A549 (cell line): ENCODE measurements at regions not wholly inside any gene's neighbourhood (a gene's known extent, or its start where the extent isn't known, plus 50 kb on each side); places are given as distances from the start of the nearest gene placed in this dataset.

Experiments used
- ATAC-seq, 2 experiments: fragments of 200-7000 bp in 1 of 2; fragments of >200 bp in 1 of 2; cut with Nextera tagmentation in 1 of 2; cut with Tn5 transposase in 1 of 2; 3 replicates each; pipeline versions ENCODE4 v1.8.0 to v1.9.1; 2018 to 2020; ENCODE audit warnings: mild to moderate bottlenecking in 1 of 2, moderate library complexity in 1 of 2
- CTCF ChIA-PET: fragments of 300-600 bp; sonication (Branson Sonifier 250); formaldehyde crosslinking; extraction: SDS; loops from one replicate; lab custom pipeline; 2021; ENCODE audit warnings: antibody characterized with exemption, inconsistent platforms; lab: Yijun Ruan, JAX
- POLR2A ChIA-PET: fragments of 350-600 bp; formaldehyde crosslinking; extraction: SDS; loops from one replicate; lab custom pipeline; 2021; ENCODE audit warnings: antibody characterized with exemption, inconsistent platforms; lab: Yijun Ruan, JAX
- DNase-seq, 2 experiments: peaks; one replicate each; pipeline versions ENCODE4 v3.0.0 to v3.0.0-alpha.2; 2011 to 2016; ENCODE audit warnings: low read depth in 1 of 2, low spot score in 1 of 2
- FAIRE-seq: peaks from 2 replicates; lab custom pipeline; 2011; peaks lifted over from hg19 to GRCh38; lab: Jason Lieb, UNC
- H3K27ac ChIP-seq, 2 experiments: fragments of >200 bp; sonication (Bioruptor Twin); formaldehyde crosslinking; 3 replicates each; pipeline ENCODE4 v1.5.1; 2016 to 2017
- H3K4me1 ChIP-seq: fragments of >200 bp; sonication (Bioruptor Twin); formaldehyde crosslinking; 3 replicates; pipeline ENCODE4 v1.6.1; 2016
- H3K4me2 ChIP-seq: fragments of >200 bp; sonication (Bioruptor Twin); formaldehyde crosslinking; 3 replicates; pipeline ENCODE4 v1.6.1; 2016
- H3K4me3 ChIP-seq: fragments of >200 bp; sonication (Bioruptor Twin); formaldehyde crosslinking; 3 replicates; pipeline ENCODE4 v1.5.1; 2016
- H3K9me3 ChIP-seq: fragments of >200 bp; sonication (Bioruptor Twin); formaldehyde crosslinking; 3 replicates; pipeline ENCODE4 v1.6.1; 2016
- ATOH8 ChIP-seq: fragments of 250-450 bp; sonication (Bioruptor Pico); IDR thresholded peaks from 2 replicates; pipeline ENCODE4 v1.5.0; 2020; ENCODE audit warnings: low read depth, mild to moderate bottlenecking, moderate library complexity
- BHLHE40 ChIP-seq: IDR thresholded peaks from 2 replicates; pipeline ENCODE4 v1.6.1; 2012; ENCODE audit warnings: low read depth, low read length, inconsistent platforms
- CBX2 ChIP-seq: fragments of 200-600 bp; sonication (generic); IDR thresholded peaks from 2 replicates; pipeline ENCODE4 v1.6.1; 2016; ENCODE audit warnings: low read depth, mild to moderate bottlenecking, borderline replicate concordance
- CEBPB ChIP-seq, 2 experiments: fragments of >200 bp in 1 of 2; sonication (Bioruptor Twin) in 1 of 2; formaldehyde crosslinking in 1 of 2; IDR thresholded peaks; 2 replicates each; pipeline ENCODE4 v1.6.1; 2012 to 2016
- CHD2 ChIP-seq: fragments of 150-350 bp; IDR thresholded peaks from 2 replicates; pipeline ENCODE4 v1.6.1; 2014; ENCODE audit warnings: low read length; ENCODE audit not compliant: partially characterized antibody
- CHD4 ChIP-seq: fragments of 200-600 bp; sonication (generic); IDR thresholded peaks from 2 replicates; pipeline ENCODE4 v1.6.1; 2016; ENCODE audit warnings: antibody characterized with exemption, mild to moderate bottlenecking, borderline replicate concordance
- EHF ChIP-seq: fragments of 250-450 bp; sonication (Bioruptor Pico); IDR thresholded peaks from 2 replicates; pipeline ENCODE4 v1.5.0; 2020; ENCODE audit warnings: mild to moderate bottlenecking
- ELK1 ChIP-seq: fragments of 150-350 bp; IDR thresholded peaks from 2 replicates; pipeline ENCODE4 v1.6.1; 2014; ENCODE audit warnings: low read depth, mild to moderate bottlenecking, low read length
- FOXS1 ChIP-seq: fragments of 250-450 bp; sonication (Bioruptor Pico); IDR thresholded peaks from 2 replicates; pipeline ENCODE4 v1.5.0; 2020; ENCODE audit warnings: mild to moderate bottlenecking, moderate library complexity
- GATA3 ChIP-seq: IDR thresholded peaks from 2 replicates; pipeline ENCODE4 v1.6.1; 2012; ENCODE audit warnings: borderline replicate concordance
- HDAC2 ChIP-seq: fragments of 200-600 bp; sonication (generic); IDR thresholded peaks from 2 replicates; pipeline ENCODE4 v1.6.1; 2016
- HOXB13 ChIP-seq: fragments of 250-450 bp; sonication (Bioruptor Pico); IDR thresholded peaks from 2 replicates; pipeline ENCODE4 v1.5.0; 2020; ENCODE audit warnings: low read depth, mild to moderate bottlenecking, moderate library complexity
- JUN ChIP-seq, 2 experiments: fragments of >200 bp; sonication (Bioruptor Twin); formaldehyde crosslinking; IDR thresholded peaks; 2 replicates in 1 of 2; 3 replicates in 1 of 2; pipeline ENCODE4 v1.6.1; 2016 to 2017
- KDM1A ChIP-seq: fragments of 200-600 bp; sonication (generic); IDR thresholded peaks from 2 replicates; pipeline ENCODE4 v1.6.1; 2016; ENCODE audit warnings: low read depth, mild to moderate bottlenecking
- MAFK ChIP-seq: fragments of 450-650 bp; IDR thresholded peaks from 2 replicates; pipeline ENCODE4 v1.6.1; 2014; ENCODE audit not compliant: partially characterized antibody
- MAX ChIP-seq: IDR thresholded peaks from 2 replicates; pipeline ENCODE4 v1.6.1; 2012
- MYC ChIP-seq: IDR thresholded peaks from 2 replicates; pipeline ENCODE4 v1.6.1; 2012; ENCODE audit warnings: mild to moderate bottlenecking, inconsistent platforms, low read length, improper control_type of control experiment, borderline replicate concordance
- NR3C1 ChIP-seq: fragments of >200 bp; sonication (Bioruptor Twin); formaldehyde crosslinking; IDR thresholded peaks from 3 replicates; pipeline ENCODE4 v1.6.1; 2017
- PBX3 ChIP-seq: IDR thresholded peaks from 2 replicates; pipeline ENCODE4 v1.6.1; 2012
- PHF8 ChIP-seq: fragments of 200-600 bp; sonication (generic); IDR thresholded peaks from 2 replicates; pipeline ENCODE4 v1.6.1; 2016; ENCODE audit warnings: low read depth, mild to moderate bottlenecking, antibody characterized with exemption, moderate library complexity, borderline replicate concordance
- RCOR1 ChIP-seq: fragments of 150-350 bp; IDR thresholded peaks from 2 replicates; pipeline ENCODE4 v1.6.1; 2014; ENCODE audit warnings: antibody characterized with exemption, low read length, low read depth
- RNF2 ChIP-seq: fragments of 200-600 bp; sonication (generic); IDR thresholded peaks from 2 replicates; pipeline ENCODE4 v1.6.1; 2016; ENCODE audit warnings: low read depth, mild to moderate bottlenecking, antibody characterized with exemption, moderate library complexity, borderline replicate concordance
- TFCP2L1 ChIP-seq: fragments of 250-450 bp; sonication (Bioruptor Pico); IDR thresholded peaks from 2 replicates; pipeline ENCODE4 v1.5.0; 2021; ENCODE audit warnings: mild to moderate bottlenecking
- USF2 ChIP-seq: fragments of 450-650 bp; IDR thresholded peaks from 2 replicates; pipeline ENCODE4 v1.6.1; 2014; ENCODE audit warnings: antibody characterized with exemption
- ZC3H11A ChIP-seq: fragments of 450-650 bp; IDR thresholded peaks from 2 replicates; pipeline ENCODE4 v1.6.1; 2014; ENCODE audit warnings: antibody characterized with exemption, mild to moderate bottlenecking
- ZFP36 ChIP-seq: fragments of 450-650 bp; IDR thresholded peaks from 2 replicates; pipeline ENCODE4 v1.6.1; 2014; ENCODE audit warnings: borderline replicate concordance; ENCODE audit not compliant: partially characterized antibody
- ZSCAN20 ChIP-seq: fragments of 250-450 bp; sonication (Bioruptor Pico); IDR thresholded peaks from 2 replicates; pipeline ENCODE4 v1.8.0; 2022; ENCODE audit warnings: mild to moderate bottlenecking, moderate library complexity
- WGBS: methylation state at CpG from one replicate; pipeline ENCODE4 v1.1.6; 2017; ENCODE audit errors: missing lambda C conversion rate; 5-methylcytosine and 5-hydroxymethylcytosine counted together
- TF ChIP-seq, protein P1 (sequence below): fragments of >200 bp; sonication (Bioruptor Twin); formaldehyde crosslinking; IDR thresholded peaks from 2 replicates; pipeline ENCODE4 v1.6.1; 2016
- TF ChIP-seq, protein P2 (sequence below): fragments of >200 bp; sonication (Bioruptor Twin); formaldehyde crosslinking; IDR thresholded peaks from 3 replicates; pipeline ENCODE4 v1.6.1; 2016

GRCh38 chr13:112209711-112210110 lies 142.8 kb downstream of the SOX1 start:
- DNase-seq (no peak), ATAC-seq (no peak), FAIRE-seq (no peak)
- Histone ChIP-seq H3K4me2 (no peak overlapping the region), H3K4me1 (no peaks in the 10 kb centered on the region), H3K4me3 (no peak overlapping the region), H3K27ac (no peak overlapping the region), H3K9me3 (no peaks in the 10 kb centered on the region)
- WGBS: 36% methylated on average over 3 of the region's 9 CpGs
- ChIA-PET CTCF (no interaction called here), POLR2A (no interaction called here)
- TF ChIP-seq CEBPB (IDR thresholded peaks at IDR 0.05) (no peak), ZSCAN20 (CRISPR knock-in tag) (no peak), HOXB13 (CRISPR knock-in tag) (no peak), FOXS1 (no peak), PHF8 (no peak), HDAC2 (no peak), TFCP2L1 (CRISPR knock-in tag) (no peak), MYC (no peak), CBX2 (no peak), ZFP36 (no peak), BHLHE40 (no peak), ZC3H11A (no peak), KDM1A (no peak), MAX (no peak), CHD4 (no peak), EHF (no peak), RNF2 (no peak), USF2 (no peak), RCOR1 (no peak)
- TF ChIP-seq, protein P1, sequence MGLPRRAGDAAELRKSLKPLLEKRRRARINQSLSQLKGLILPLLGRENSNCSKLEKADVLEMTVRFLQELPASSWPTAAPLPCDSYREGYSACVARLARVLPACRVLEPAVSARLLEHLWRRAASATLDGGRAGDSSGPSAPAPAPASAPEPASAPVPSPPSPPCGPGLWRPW: no peak

GRCh38 chr13:112210371-112210770 lies 143.4 kb downstream of the SOX1 start:
- POLR2A ChIA-PET: no interaction called here
- WGBS: 40% methylated on average over 8 of the region's 11 CpGs
- no peak for FAIRE-seq
- H3K27ac ChIP-seq: no peak overlapping the region
- no peaks in the 10 kb centered on the region for H3K9me3 ChIP-seq
- no peak for DNase-seq
- ATAC-seq: no peak
- no peak overlapping the region for H3K4me2 ChIP-seq
- no peak overlapping the region for H3K4me3 ChIP-seq
- CTCF ChIA-PET: no interaction called here
- H3K4me1 ChIP-seq: no peaks in the 10 kb centered on the region
- TF ChIP-seq PBX3 (no peak), CEBPB (IDR thresholded peaks at IDR 0.05) (no peak), JUN (IDR thresholded peaks at IDR 0.05) (no peak), MAFK (no peak), CHD2 (no peak), KDM1A (no peak), NR3C1 (no peak), GATA3 (no peak), RCOR1 (no peak), MYC (no peak), ELK1 (no peak), USF2 (no peak), ATOH8 (CRISPR knock-in tag) (no peak)
- TF ChIP-seq, protein P2, sequence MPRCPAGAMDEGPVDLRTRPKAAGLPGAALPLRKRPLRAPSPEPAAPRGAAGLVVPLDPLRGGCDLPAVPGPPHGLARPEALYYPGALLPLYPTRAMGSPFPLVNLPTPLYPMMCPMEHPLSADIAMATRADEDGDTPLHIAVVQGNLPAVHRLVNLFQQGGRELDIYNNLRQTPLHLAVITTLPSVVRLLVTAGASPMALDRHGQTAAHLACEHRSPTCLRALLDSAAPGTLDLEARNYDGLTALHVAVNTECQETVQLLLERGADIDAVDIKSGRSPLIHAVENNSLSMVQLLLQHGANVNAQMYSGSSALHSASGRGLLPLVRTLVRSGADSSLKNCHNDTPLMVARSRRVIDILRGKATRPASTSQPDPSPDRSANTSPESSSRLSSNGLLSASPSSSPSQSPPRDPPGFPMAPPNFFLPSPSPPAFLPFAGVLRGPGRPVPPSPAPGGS: no peak
